WTC11 (cell line): ENCODE measurements at regions not wholly inside any gene's neighbourhood (a gene's known extent, or its start where the extent isn't known, plus 50 kb on each side); places are given as distances from the start of the nearest gene placed in this dataset.

ENCODE experiments used
- CTCF ChIP-seq: fragments of 200-600 bp; IDR thresholded peaks from 2 replicates; pipeline ENCODE4 v1.8.0; 2022; ENCODE audit warnings: antibody characterized with exemption
- OVOL2 ChIP-seq: fragments of 250-450 bp; sonication (Bioruptor Pico); IDR thresholded peaks from 2 replicates; pipeline ENCODE4 v1.9.0; 2021; ENCODE audit warnings: mild to moderate bottlenecking, borderline replicate concordance
- TCF7 ChIP-seq: sonication (generic); formaldehyde crosslinking; IDR thresholded peaks from 2 replicates; pipeline ENCODE4 v1.8.0; 2022; ENCODE audit warnings: mild to moderate bottlenecking, low read depth, missing genetic modification reagents, moderate library complexity

GRCh38 chr4:79176351-79176750 lies 149.5 kb downstream of the NAA11 start:
- TF ChIP-seq TCF7 (no peak), CTCF (no peak), OVOL2 (CRISPR knock-in tag) (no peak)
